Gastroesophageal sphincter (tissue), 4 donors: ENCODE measurements at regions not wholly inside any gene's neighbourhood (a gene's known extent, or its start where the extent isn't known, plus 50 kb on each side); places are given as distances from the start of the nearest gene placed in this dataset.
"Not testable (repeated sequence)": the region's sequence is repeated elsewhere in the genome, so short reads cannot be mapped to it uniquely, and the experiment has no call there.

Experiments
- ATAC-seq: fragments of 150-250 bp; one replicate; pipeline ENCODE4 v1.9.1; 2016; ENCODE audit warnings: mild to moderate bottlenecking, moderate library complexity
- H3K27ac ChIP-seq, 4 donors: fragments of 200-600 bp; sonication (generic) in 3 of 4; 1 replicate in 3 of 4; 2 replicates in 1 of 4; pipeline ENCODE4 v1.5.1; 2016 to 2019
- H3K27me3 ChIP-seq: fragments of 200-600 bp; sonication (generic); one replicate; pipeline ENCODE4 v1.5.1; 2019
- H3K36me3 ChIP-seq, 2 donors: fragments of 200-600 bp; sonication (generic); one replicate each; pipeline ENCODE4 v1.5.1; 2019; ENCODE audit warnings: control low read depth in 1 of 2
- H3K4me1 ChIP-seq, 3 donors: fragments of 200-600 bp; sonication (generic); 1 replicate in 2 of 3; 2 replicates in 1 of 3; pipeline ENCODE4 v1.5.1; 2016 to 2019; ENCODE audit warnings: control low read depth in 2 of 3
- H3K4me3 ChIP-seq, 2 donors: fragments of 200-600 bp; sonication (generic); one replicate each; pipeline ENCODE4 v1.5.1; 2019; ENCODE audit warnings: mild to moderate bottlenecking in 1 of 2, moderate library complexity in 1 of 2
- H3K9me3 ChIP-seq, 3 donors: fragments of 200-600 bp; sonication (generic); one replicate each; pipeline ENCODE4 v1.5.1; 2017 to 2019; ENCODE audit warnings: control low read depth in 2 of 3
- CTCF ChIP-seq, 4 experiments: fragments of 200-600 bp in 2 of 4; fragments of 450-650 bp in 2 of 4; sonication (generic) in 1 of 4; IDR thresholded peaks; one replicate each; pipeline ENCODE4 v1.5.1; 2017 to 2019; ENCODE audit warnings: antibody characterized with exemption in 4 of 4, mild to moderate bottlenecking in 2 of 4, moderate library complexity in 2 of 4
- EP300 ChIP-seq: sonication (generic); formaldehyde crosslinking; IDR thresholded peaks from one replicate; pipeline ENCODE4 v1.6.1; 2017; ENCODE audit warnings: antibody characterized with exemption, mild to moderate bottlenecking
- POLR2A ChIP-seq, 2 donors: fragments of 450-650 bp; IDR thresholded peaks; one replicate each; pipeline ENCODE4 v1.6.1; 2017; ENCODE audit warnings: antibody characterized with exemption in 2 of 2, mild to moderate bottlenecking in 2 of 2, moderate library complexity in 1 of 2
- POLR2AphosphoS5 ChIP-seq: sonication (generic); formaldehyde crosslinking; IDR thresholded peaks from one replicate; pipeline ENCODE4 v1.6.1; 2017; ENCODE audit warnings: antibody characterized with exemption
- WGBS, 2 donors: methylation state at CpG; one replicate each; pipeline ENCODE4 v1.1.5; 2018; ENCODE audit warnings: low coverage in 1 of 2; 5-methylcytosine and 5-hydroxymethylcytosine counted together

GRCh38 chr15:93941697-93942096 is 289.7 kb upstream of the MCTP2 start:
- WGBS, 2 donors = 71 to 82% methylated on average over 2 to 3 of the region's 4 CpGs
- Histone ChIP-seq H3K9me3 (no peaks in the 10 kb centered on the region), H3K4me1 (no peaks in the 10 kb centered on the region), H3K27me3 (no peaks in the 10 kb centered on the region), H3K4me3 (no peak overlapping the region), H3K36me3 (no peaks in the 10 kb centered on the region), H3K27ac (no peak overlapping the region)
- TF ChIP-seq EP300 = no peak
- TF ChIP-seq CTCF (IDR thresholded peaks at IDR 0.05) = no peak
- no peak for TF ChIP-seq POLR2A (IDR thresholded peaks at IDR 0.05)
- no peak for TF ChIP-seq POLR2AphosphoS5
- no peak for ATAC-seq

- TF ChIP-seq POLR2A (IDR thresholded peaks at IDR 0.05) (no peak), CTCF (IDR thresholded peaks at IDR 0.05) (no peak), EP300 (no peak), POLR2AphosphoS5 (no peak)
- H3K4me1 ChIP-seq = no peaks in the 10 kb centered on the region
- no peak for ATAC-seq
- no peaks in the 10 kb centered on the region for H3K9me3 ChIP-seq
- no peaks in the 10 kb centered on the region for H3K27me3 ChIP-seq
- H3K4me3 ChIP-seq = no peak overlapping the region
- H3K36me3 ChIP-seq = no peaks in the 10 kb centered on the region
- no peak overlapping the region for H3K27ac ChIP-seq
- 80% methylated on average over 1 of the region's 1 CpG; no CpG with 5 or more reads in 1 of the 2 donors for WGBS, 2 donors
These were observed 291.1 kb upstream of the MCTP2 start for GRCh38 chr15:93940226-93940625.

GRCh38 chr15:93932164-93932776 is 299.1 kb upstream of the MCTP2 start:
- ATAC-seq = no peak
- Histone ChIP-seq H3K4me1 (peaks cover 0 to 12% (median 0%) of the 10 kb centered on the region in 3 donors), H3K9me3 (no peaks in the 10 kb centered on the region), H3K27me3 (no peaks in the 10 kb centered on the region), H3K4me3 (no peak overlapping the region), H3K27ac (no peak overlapping the region), H3K36me3 (no peaks in the 10 kb centered on the region)
- 78 to 85% methylated on average over 4 to 5 of the region's 5 CpGs for WGBS, 2 donors
- TF ChIP-seq EP300 (no peak), POLR2AphosphoS5 (no peak)

GRCh38 chr15:93929375-93930094 is 301.8 kb upstream of the MCTP2 start:
- Histone ChIP-seq H3K36me3 (no peaks in the 10 kb centered on the region), H3K27ac (peak overlapping the region in 3 of 4 donors; percentile 30 to 54 (median 41)), H3K9me3 (no peaks in the 10 kb centered on the region), H3K4me1 (peaks cover 0 to 12% (median 0%) of the 10 kb centered on the region in 3 donors), H3K4me3 (no peak overlapping the region), H3K27me3 (no peaks in the 10 kb centered on the region)
- 25 to 30% methylated on average over 4 to 7 of the region's 7 CpGs for WGBS, 2 donors
- no peak for TF ChIP-seq EP300
- TF ChIP-seq POLR2AphosphoS5 = peak; percentile 69
- ATAC-seq = peak; percentile 97

GRCh38 chr15:93920204-93920603 is 311.2 kb upstream of the MCTP2 start:
- Histone ChIP-seq H3K36me3 (no peaks in the 10 kb centered on the region), H3K27me3 (no peaks in the 10 kb centered on the region), H3K27ac (no peak overlapping the region), H3K9me3 (no peaks in the 10 kb centered on the region), H3K4me3 (no peak overlapping the region), H3K4me1 (no peaks in the 10 kb centered on the region)
- ATAC-seq = no peak
- WGBS, 2 donors = 70 to 87% methylated on average over 3 to 4 of the region's 4 CpGs
- TF ChIP-seq POLR2AphosphoS5 (no peak), POLR2A (IDR thresholded peaks at IDR 0.05) (no peak), CTCF (IDR thresholded peaks at IDR 0.05) (no peak), EP300 (no peak)

GRCh38 chr15:93918801-93919200 is 312.6 kb upstream of the MCTP2 start:
- WGBS, 2 donors = 67 to 83% methylated on average over 2 of the region's 2 CpGs
- ATAC-seq, H3K9me3 ChIP-seq, H3K4me1 ChIP-seq, H3K27ac ChIP-seq, H3K36me3 ChIP-seq, H3K27me3 ChIP-seq, H3K4me3 ChIP-seq: not testable (repeated sequence)
